ENCODE measurements at regions not wholly inside any gene's neighbourhood (a gene's known extent, or its start where the extent isn't known, plus 50 kb on each side); places are given as distances from the start of the nearest gene placed in this dataset.
"Not testable (repeated sequence)": the region's sequence is repeated elsewhere in the genome, so short reads cannot be mapped to it uniquely, and the experiment has no call there.

GRCh38 chr11:123321636-123322035, 108.4 kb upstream of the GRAMD1B start:
- DNase-seq (ENCODE audit: low read depth), result no peak
- no peak overlapping the region for H3K4me3 ChIP-seq (ENCODE audit: low read depth, low read length)
- no peak for TF ChIP-seq CTCF (IDR thresholded peaks at IDR 0.05; ENCODE audit: low read depth, low read length, missing control alignments)
- in situ Hi-C loops (cut with HindIII; ENCODE audit: low sequenced_read_pairs), result no loop called here

GRCh38 chr11:123318623-123319022, 111.4 kb upstream of the GRAMD1B start:
- no peak for DNase-seq (ENCODE audit: low read depth)
- no peak overlapping the region for H3K4me3 ChIP-seq (ENCODE audit: low read depth, low read length)
- in situ Hi-C loops (cut with HindIII; ENCODE audit: low sequenced_read_pairs), result no loop called here
- no peak for TF ChIP-seq CTCF (IDR thresholded peaks at IDR 0.05; ENCODE audit: low read depth, low read length, missing control alignments)

GRCh38 chr11:123318132-123318531, 111.9 kb upstream of the GRAMD1B start:
- in situ Hi-C loops (cut with HindIII; ENCODE audit: low sequenced_read_pairs); DNase-seq (ENCODE audit: low read depth); H3K4me3 ChIP-seq (ENCODE audit: low read depth, low read length): not testable (repeated sequence)

- no peak overlapping the region for H3K4me3 ChIP-seq (ENCODE audit: low read depth, low read length)
- DNase-seq (ENCODE audit: low read depth), result no peak
- no peak for TF ChIP-seq CTCF (IDR thresholded peaks at IDR 0.05; ENCODE audit: low read depth, low read length, missing control alignments)
- in situ Hi-C loops (cut with HindIII; ENCODE audit: low sequenced_read_pairs), result no loop called here
Measured at GRCh38 chr11:123316003-123316402, 114.1 kb upstream of the GRAMD1B start.

- no peak overlapping the region for H3K4me3 ChIP-seq (ENCODE audit: low read depth, low read length)
- in situ Hi-C loops (cut with HindIII; ENCODE audit: low sequenced_read_pairs), result no loop called here
- DNase-seq (ENCODE audit: low read depth), result no peak
- no peak for TF ChIP-seq CTCF (IDR thresholded peaks at IDR 0.05; ENCODE audit: low read depth, low read length, missing control alignments)
Measured at GRCh38 chr11:123314972-123315371, 115.1 kb upstream of the GRAMD1B start.

- in situ Hi-C loops (cut with HindIII; ENCODE audit: low sequenced_read_pairs), result no loop called here
- no peak for DNase-seq (ENCODE audit: low read depth)
- no peak for TF ChIP-seq CTCF (IDR thresholded peaks at IDR 0.05; ENCODE audit: low read depth, low read length, missing control alignments)
- no peak overlapping the region for H3K4me3 ChIP-seq (ENCODE audit: low read depth, low read length)
Measured at GRCh38 chr11:123313262-123313661, 116.8 kb upstream of the GRAMD1B start.

GRCh38 chr11:123308077-123308476, 113.0 kb upstream of the CLMP start:
- in situ Hi-C loops (cut with HindIII; ENCODE audit: low sequenced_read_pairs), result no loop called here
- DNase-seq (ENCODE audit: low read depth), result peak; percentile 42
- H3K4me3 ChIP-seq (ENCODE audit: low read depth, low read length), result no peak overlapping the region
- TF ChIP-seq CTCF (IDR thresholded peaks at IDR 0.05; ENCODE audit: low read depth, low read length, missing control alignments), result no peak

All from astrocyte of the cerebellum (primary cell).